Mesenchymal stem cell (in vitro differentiated cells and primary cell): ENCODE measurements at regions not wholly inside any gene's neighbourhood (a gene's known extent, or its start where the extent isn't known, plus 50 kb on each side); places are given as distances from the start of the nearest gene placed in this dataset.
A peak's percentile ranks its signal among the peaks of the same experiment; 100 is the strongest.

Experiments
- DNase-seq: peaks from one replicate; pipeline ENCODE4 v3.0.0-alpha.2; 2013
- H2AFZ ChIP-seq: one replicate; pipeline ENCODE4 v1.6.1; 2013; ENCODE audit warnings: low read depth, mild to moderate bottlenecking, control low read depth, inconsistent platforms, low read length, moderate library complexity
- H2AK5ac ChIP-seq: 2 replicates; pipeline ENCODE4 v1.6.1; 2013; ENCODE audit warnings: low read length, moderate library complexity, mild to moderate bottlenecking, inconsistent platforms; ENCODE audit not compliant: severe bottlenecking
- H2BK120ac ChIP-seq: one replicate; pipeline ENCODE4 v1.6.1; 2013; ENCODE audit warnings: low read depth, mild to moderate bottlenecking, inconsistent platforms, low read length, moderate library complexity
- H2BK12ac ChIP-seq, 2 experiments: one replicate each; pipeline ENCODE4 v1.6.1; 2013; ENCODE audit warnings: inconsistent platforms in 2 of 2, low read length in 2 of 2, mild to moderate bottlenecking in 2 of 2, moderate library complexity in 2 of 2, control low read depth in 1 of 2
- H2BK15ac ChIP-seq: one replicate; pipeline ENCODE4 v1.6.1; 2013; ENCODE audit warnings: mild to moderate bottlenecking, low read depth, inconsistent platforms; ENCODE audit not compliant: poor library complexity, severe bottlenecking
- H2BK5ac ChIP-seq: 2 replicates; pipeline ENCODE4 v1.6.1; 2013; ENCODE audit warnings: low read depth, mild to moderate bottlenecking, low read length, control low read depth, inconsistent platforms; ENCODE audit not compliant: poor library complexity, severe bottlenecking
- H3K14ac ChIP-seq, 2 experiments: one replicate each; pipeline ENCODE4 v1.6.1; 2013; ENCODE audit warnings: inconsistent platforms in 2 of 2, low read length in 2 of 2, control low read depth in 1 of 2, mild to moderate bottlenecking in 1 of 2, moderate library complexity in 1 of 2
- H3K18ac ChIP-seq, 2 experiments: one replicate each; pipeline ENCODE4 v1.6.1; 2013; ENCODE audit warnings: inconsistent platforms in 2 of 2, low read length in 2 of 2, control low read depth in 1 of 2, low read depth in 1 of 2, mild to moderate bottlenecking in 1 of 2
- H3K23ac ChIP-seq, 2 experiments: one replicate each; pipeline ENCODE4 v1.6.1; 2013; ENCODE audit warnings: inconsistent platforms in 2 of 2, low read length in 2 of 2, mild to moderate bottlenecking in 2 of 2, moderate library complexity in 2 of 2, control low read depth in 1 of 2
- H3K27ac ChIP-seq: 2 replicates; pipeline ENCODE4 v1.5.1; 2013; ENCODE audit warnings: mild to moderate bottlenecking, moderate library complexity, low read length, control low read depth, inconsistent platforms; ENCODE audit not compliant: poor library complexity, severe bottlenecking
- H3K27me3 ChIP-seq, 2 experiments: 2 replicates each; pipeline versions ENCODE4 v1.6.1 to v1.7.0; 2013; ENCODE audit warnings: low read length in 2 of 2, mild to moderate bottlenecking in 2 of 2, moderate library complexity in 2 of 2, control low read depth in 1 of 2, inconsistent platforms in 1 of 2; ENCODE audit not compliant: control insufficient read depth in 1 of 2, insufficient read depth in 1 of 2
- H3K36me3 ChIP-seq, 2 experiments: 2 replicates each; pipeline versions ENCODE4 v1.6.1 to v1.7.0; 2013; ENCODE audit warnings: low read length in 2 of 2, control low read depth in 1 of 2, inconsistent platforms in 1 of 2, low read depth in 1 of 2, mild to moderate bottlenecking in 1 of 2; ENCODE audit not compliant: insufficient read depth in 2 of 2, control insufficient read depth in 1 of 2
- H3K4ac ChIP-seq, 2 experiments: one replicate each; pipeline ENCODE4 v1.6.1; 2013; ENCODE audit warnings: inconsistent platforms in 2 of 2, low read length in 2 of 2, mild to moderate bottlenecking in 2 of 2, moderate library complexity in 2 of 2, control low read depth in 1 of 2, low read depth in 1 of 2
- H3K4me1 ChIP-seq: 2 replicates; pipeline ENCODE4 v1.6.1; 2013; ENCODE audit warnings: low read depth, low read length, control low read depth; ENCODE audit not compliant: control insufficient read depth, insufficient read depth
- H3K4me2 ChIP-seq: 2 replicates; pipeline ENCODE4 v1.6.1; 2013; ENCODE audit warnings: low read length, mild to moderate bottlenecking, inconsistent platforms; ENCODE audit not compliant: poor library complexity, severe bottlenecking
- H3K4me3 ChIP-seq, 2 experiments: 2 replicates each; pipeline versions ENCODE4 v1.5.1 to v1.7.0; 2013; ENCODE audit warnings: low read length in 2 of 2, mild to moderate bottlenecking in 2 of 2, control low read depth in 1 of 2, low read depth in 1 of 2; ENCODE audit not compliant: insufficient read depth in 1 of 2
- H3K79me1 ChIP-seq: replicated peaks from 2 replicates; pipeline ENCODE4 v1.6.1; 2013; ENCODE audit warnings: mild to moderate bottlenecking, control low read depth, low read length, inconsistent platforms; ENCODE audit not compliant: poor library complexity, severe bottlenecking
- H3K9ac ChIP-seq: 2 replicates; pipeline ENCODE4 v1.7.0; 2013; ENCODE audit warnings: mild to moderate bottlenecking, low read length, moderate library complexity
- H3K9me3 ChIP-seq: 2 replicates; pipeline ENCODE4 v1.7.0; 2013; ENCODE audit warnings: mild to moderate bottlenecking, low read length; ENCODE audit not compliant: control insufficient read depth
- H4K8ac ChIP-seq: one replicate; pipeline ENCODE4 v1.6.1; 2013; ENCODE audit warnings: inconsistent platforms, mild to moderate bottlenecking, low read length, moderate library complexity
- H4K91ac ChIP-seq: one replicate; pipeline ENCODE4 v1.6.1; 2013; ENCODE audit warnings: mild to moderate bottlenecking, low read length, inconsistent platforms
- WGBS: methylation state at CpG from one replicate; pipeline ENCODE4 v1.1.7; 2013; ENCODE audit warnings: mixed read lengths; 5-methylcytosine and 5-hydroxymethylcytosine counted together

GRCh38 chr13:31910633-31911032 lies 120.9 kb upstream of the FRY start:
- Histone ChIP-seq H3K18ac (no peak overlapping the region), H3K4me2 (no peak overlapping the region)

GRCh38 chr13:31912647-31913401 lies 118.8 kb upstream of the FRY start:
- H3K36me3 ChIP-seq: no peaks in the 10 kb centered on the region

More at GRCh38 chr13:31910633-31911032, 120.9 kb upstream of the FRY start:
- Histone ChIP-seq H2AFZ (no peak overlapping the region), H3K14ac (no peak overlapping the region), H3K4ac (no peak overlapping the region), H3K27me3 (peaks cover 0 to 8% of the 10 kb centered on the region in 2 experiments), H3K4me1 (no peaks in the 10 kb centered on the region), H3K36me3 (no peaks in the 10 kb centered on the region), H2BK15ac (no peak overlapping the region), H3K9me3 (no peaks in the 10 kb centered on the region), H3K79me1 (no peaks in the 10 kb centered on the region), H3K27ac (no peak overlapping the region), H3K4me3 (no peak overlapping the region), H3K23ac (no peak overlapping the region), H2AK5ac (no peak overlapping the region), H4K91ac (no peak overlapping the region), H3K9ac (peak overlapping the region; percentile 79), H2BK120ac (no peak overlapping the region), H4K8ac (no peak overlapping the region), H2BK12ac (no peak overlapping the region), H2BK5ac (no peak overlapping the region)
- DNase-seq: no peak
- no CpG with 5 or more reads among the region's 2 CpGs for WGBS

GRCh38 chr13:31913459-31913858 lies 118.1 kb upstream of the FRY start:
- no peak overlapping the region for H2AK5ac ChIP-seq

More at GRCh38 chr13:31912647-31913401, 118.8 kb upstream of the FRY start:
- Histone ChIP-seq H3K4me3 (no peak overlapping the region), H2AFZ (no peak overlapping the region), H2BK15ac (no peak overlapping the region), H3K27me3 (no peaks in the 10 kb centered on the region), H2BK120ac (no peak overlapping the region), H4K91ac (no peak overlapping the region), H3K27ac (no peak overlapping the region), H2AK5ac (no peak overlapping the region), H3K79me1 (no peaks in the 10 kb centered on the region), H3K23ac (no peak overlapping the region), H4K8ac (no peak overlapping the region), H3K14ac (no peak overlapping the region), H3K4me2 (no peak overlapping the region), H3K18ac (no peak overlapping the region), H3K9ac (peak overlapping the region; percentile 31), H2BK12ac (no peak overlapping the region), H2BK5ac (no peak overlapping the region), H3K4me1 (no peaks in the 10 kb centered on the region), H3K4ac (no peak overlapping the region), H3K9me3 (no peaks in the 10 kb centered on the region)
- no peak for DNase-seq
- 80% methylated on average over 2 of the region's 2 CpGs for WGBS

GRCh38 chr13:31914843-31915242 lies 116.7 kb upstream of the FRY start:
- H3K4me1 ChIP-seq: no peaks in the 10 kb centered on the region
- no peaks in the 10 kb centered on the region for H3K27me3 ChIP-seq
- no peak overlapping the region for H3K18ac ChIP-seq
- no peak overlapping the region for H3K4me2 ChIP-seq
- no peak overlapping the region for H2BK15ac ChIP-seq
- H2AFZ ChIP-seq: no peak overlapping the region
- no peak overlapping the region for H2AK5ac ChIP-seq
- no peak overlapping the region for H2BK5ac ChIP-seq
- peak overlapping the region in 1 of 2 experiments; percentile 7 for H2BK12ac ChIP-seq
- no peak overlapping the region for H4K91ac ChIP-seq
- H3K23ac ChIP-seq: no peak overlapping the region
- H3K79me1 ChIP-seq: no peaks in the 10 kb centered on the region
- H3K9ac ChIP-seq: no peak overlapping the region
- H3K4ac ChIP-seq: no peak overlapping the region
- H3K27ac ChIP-seq: no peak overlapping the region
- no peak overlapping the region for H4K8ac ChIP-seq
- 88% methylated on average over 4 of the region's 4 CpGs for WGBS
- H3K4me3 ChIP-seq: no peak overlapping the region
- no peak for DNase-seq
- no peak overlapping the region for H2BK120ac ChIP-seq
- H3K14ac ChIP-seq: no peak overlapping the region
- H3K9me3 ChIP-seq: no peaks in the 10 kb centered on the region
- H3K36me3 ChIP-seq: no peaks in the 10 kb centered on the region

More at GRCh38 chr13:31913459-31913858, 118.1 kb upstream of the FRY start:
- no peak overlapping the region for H2AFZ ChIP-seq
- no peak overlapping the region for H4K91ac ChIP-seq
- no peak overlapping the region for H3K18ac ChIP-seq
- H3K36me3 ChIP-seq: no peaks in the 10 kb centered on the region
- H2BK5ac ChIP-seq: no peak overlapping the region
- no peak overlapping the region for H2BK12ac ChIP-seq
- H3K4me3 ChIP-seq: no peak overlapping the region
- 94% methylated on average over 2 of the region's 2 CpGs for WGBS
- no peak overlapping the region for H2BK120ac ChIP-seq
- H4K8ac ChIP-seq: no peak overlapping the region
- H3K4me2 ChIP-seq: no peak overlapping the region
- H3K9me3 ChIP-seq: no peaks in the 10 kb centered on the region
- no peaks in the 10 kb centered on the region for H3K79me1 ChIP-seq
- H3K9ac ChIP-seq: peak overlapping the region; percentile 31
- H3K27me3 ChIP-seq: no peaks in the 10 kb centered on the region
- no peak overlapping the region for H3K14ac ChIP-seq
- H2BK15ac ChIP-seq: no peak overlapping the region
- H3K23ac ChIP-seq: no peak overlapping the region
- peak; percentile 39 for DNase-seq
- no peak overlapping the region for H3K4ac ChIP-seq
- no peaks in the 10 kb centered on the region for H3K4me1 ChIP-seq
- no peak overlapping the region for H3K27ac ChIP-seq
